ENCODE measurements at regions not wholly inside any gene's neighbourhood (a gene's known extent, or its start where the extent isn't known, plus 50 kb on each side); places are given as distances from the start of the nearest gene placed in this dataset.

- TF ChIP-seq CTCF (IDR thresholded peaks at IDR 0.05; ENCODE audit: control extremely low read depth in 1 of 3, insufficient read depth in 1 of 3, low read depth in 1 of 3, low read length in 3 of 3) = no peak
- no peak for TF ChIP-seq EZH2 (IDR thresholded peaks at IDR 0.05; ENCODE audit: low read depth, low read length, severe bottlenecking)
- TF ChIP-seq TAF1 (IDR thresholded peaks at IDR 0.05; ENCODE audit: low read depth, low read length) = no peak
- TF ChIP-seq BACH1 (IDR thresholded peaks at IDR 0.05; ENCODE audit: low read length) = no peak
- TF ChIP-seq ZNF274 (IDR thresholded peaks at IDR 0.05; ENCODE audit: borderline replicate concordance, extremely low read depth, low read length) = no peak
- no peak for TF ChIP-seq POLR2AphosphoS5 (IDR thresholded peaks at IDR 0.05; ENCODE audit: low read depth, low read length)
- TF ChIP-seq MAFK (IDR thresholded peaks at IDR 0.05; ENCODE audit: low read depth, low read length) = no peak
- no peak for TF ChIP-seq SP2 (IDR thresholded peaks at IDR 0.05; ENCODE audit: low read length)
- TF ChIP-seq POLR2A (IDR thresholded peaks at IDR 0.05; ENCODE audit: control extremely low read depth in 1 of 2, low read depth in 2 of 2, low read length in 2 of 2) = no peak
- no peak for TF ChIP-seq HDAC2 (IDR thresholded peaks at IDR 0.05; ENCODE audit: borderline replicate concordance in 1 of 2, low read depth in 2 of 2, low read length in 2 of 2)
Measured at GRCh38 chr4:54414545-54414944, 185.5 kb downstream of the PDGFRA start.
